WTC11 (cell line): ENCODE measurements at regions not wholly inside any gene's neighbourhood (a gene's known extent, or its start where the extent isn't known, plus 50 kb on each side); places are given as distances from the start of the nearest gene placed in this dataset.

Experiments used
- ATAC-seq: fragments of 200-7000 bp; cut with Tn5 transposase; 2 replicates; pipeline ENCODE4 v1.10.0; 2021; ENCODE audit warnings: mild to moderate bottlenecking, moderate library complexity
- CTCF ChIA-PET: fragments of 300-600 bp; sonication (Branson Sonifier 250); formaldehyde crosslinking; loops from one replicate; lab custom pipeline; 2021; ENCODE audit warnings: antibody characterized with exemption; lab: Charles Lee
- POLR2A ChIA-PET: fragments of 350-600 bp; sonication (Branson Sonifier 250); formaldehyde crosslinking; loops from one replicate; lab custom pipeline; 2021; ENCODE audit warnings: antibody characterized with exemption; lab: Charles Lee
- DNase-seq: peaks from one replicate; pipeline ENCODE4 v3.0.0; 2021; ENCODE audit warnings: low spot score
- H3K27ac Mint-ChIP-seq: 2 replicates; pipeline ENCODE4 v1.8.0; 2021; ENCODE audit warnings: mixed read lengths
- H3K27me3 Mint-ChIP-seq: 2 replicates; pipeline ENCODE4 v1.8.0; 2021; ENCODE audit warnings: low read depth, mild to moderate bottlenecking, moderate library complexity, mixed read lengths
- H3K36me3 Mint-ChIP-seq: 2 replicates; pipeline ENCODE4 v1.8.0; 2021; ENCODE audit warnings: mixed read lengths
- H3K4me1 Mint-ChIP-seq: 2 replicates; pipeline ENCODE4 v1.8.0; 2022; ENCODE audit warnings: mixed read lengths
- H3K4me3 Mint-ChIP-seq: 2 replicates; pipeline ENCODE4 v1.8.0; 2021; ENCODE audit warnings: mild to moderate bottlenecking, moderate library complexity, mixed read lengths
- H3K9me3 Mint-ChIP-seq: 2 replicates; pipeline ENCODE4 v1.8.0; 2021; ENCODE audit warnings: mixed read lengths
- ETV6 ChIP-seq: sonication (generic); formaldehyde crosslinking; IDR thresholded peaks from 2 replicates; pipeline ENCODE4 v1.8.1; 2022; ENCODE audit warnings: mild to moderate bottlenecking, missing genetic modification reagents
- FOXJ3 ChIP-seq: sonication (generic); formaldehyde crosslinking; IDR thresholded peaks from 2 replicates; pipeline ENCODE4 v1.9.0; 2021; ENCODE audit warnings: missing genetic modification reagents, mild to moderate bottlenecking, borderline replicate concordance
- GTF2I ChIP-seq: fragments of 250-450 bp; sonication (Bioruptor Pico); conservative IDR thresholded peaks from 2 replicates; pipeline ENCODE4 v1.4.0; 2021; ENCODE audit warnings: mild to moderate bottlenecking
- JAZF1 ChIP-seq: fragments of 250-450 bp; sonication (Bioruptor Pico); IDR thresholded peaks from 2 replicates; pipeline ENCODE4 v1.9.0; 2021; ENCODE audit warnings: moderate library complexity, mild to moderate bottlenecking, inconsistent platforms
- JUN ChIP-seq: sonication (generic); formaldehyde crosslinking; IDR thresholded peaks from 2 replicates; pipeline ENCODE4 v1.8.0; 2023; ENCODE audit warnings: mild to moderate bottlenecking, missing genetic modification reagents
- NFE2L1 ChIP-seq: sonication (generic); formaldehyde crosslinking; IDR thresholded peaks from 2 replicates; pipeline ENCODE4 v1.8.1; 2023; ENCODE audit warnings: missing genetic modification reagents
- PRRX2 ChIP-seq: fragments of 250-450 bp; sonication (Bioruptor Pico); IDR thresholded peaks from 2 replicates; pipeline ENCODE4 v1.8.0; 2021; ENCODE audit warnings: mild to moderate bottlenecking
- RORB ChIP-seq: fragments of 250-450 bp; sonication (Bioruptor Pico); IDR thresholded peaks from 2 replicates; pipeline ENCODE4 v1.9.0; 2021; ENCODE audit warnings: mild to moderate bottlenecking
- SP1 ChIP-seq: sonication (generic); formaldehyde crosslinking; conservative IDR thresholded peaks from 2 replicates; pipeline ENCODE4 v1.8.1; 2022; ENCODE audit warnings: missing genetic modification reagents
- ZNF232 ChIP-seq: sonication (generic); formaldehyde crosslinking; IDR thresholded peaks from 2 replicates; pipeline ENCODE4 v1.8.0; 2022; ENCODE audit warnings: mild to moderate bottlenecking, missing genetic modification reagents
- TF ChIP-seq, protein P1 (sequence below): sonication (generic); formaldehyde crosslinking; IDR thresholded peaks from 2 replicates; pipeline ENCODE4 v1.8.1; 2022; ENCODE audit warnings: mild to moderate bottlenecking, missing genetic modification reagents, moderate library complexity, borderline replicate concordance
- TF ChIP-seq, protein P2 (sequence below): fragments of 250-450 bp; sonication (Bioruptor Pico); conservative IDR thresholded peaks from 2 replicates; pipeline ENCODE4 v1.9.0; 2021; ENCODE audit warnings: mild to moderate bottlenecking
- TF ChIP-seq, protein P3 (sequence below): sonication (generic); formaldehyde crosslinking; IDR thresholded peaks from 2 replicates; pipeline ENCODE4 v1.8.0; 2023; ENCODE audit warnings: missing genetic modification reagents, mild to moderate bottlenecking, borderline replicate concordance
- TF ChIP-seq, protein P4 (sequence below): sonication (generic); formaldehyde crosslinking; IDR thresholded peaks from 2 replicates; pipeline ENCODE4 v1.8.1; 2023; ENCODE audit warnings: mild to moderate bottlenecking, missing genetic modification reagents
- TF ChIP-seq, protein P5 (sequence below): sonication (generic); formaldehyde crosslinking; IDR thresholded peaks from 2 replicates; pipeline ENCODE4 v1.8.1; 2022; ENCODE audit warnings: missing genetic modification reagents, borderline replicate concordance
- TF ChIP-seq, protein P6 (sequence below): fragments of 250-450 bp; sonication (Bioruptor Pico); IDR thresholded peaks from 2 replicates; pipeline ENCODE4 v1.8.0; 2021; ENCODE audit warnings: mild to moderate bottlenecking
- TF ChIP-seq, protein P7 (sequence below): fragments of 250-450 bp; sonication (Bioruptor Pico); IDR thresholded peaks from 2 replicates; pipeline ENCODE4 v1.9.0; 2021; ENCODE audit warnings: mild to moderate bottlenecking

DNA sequence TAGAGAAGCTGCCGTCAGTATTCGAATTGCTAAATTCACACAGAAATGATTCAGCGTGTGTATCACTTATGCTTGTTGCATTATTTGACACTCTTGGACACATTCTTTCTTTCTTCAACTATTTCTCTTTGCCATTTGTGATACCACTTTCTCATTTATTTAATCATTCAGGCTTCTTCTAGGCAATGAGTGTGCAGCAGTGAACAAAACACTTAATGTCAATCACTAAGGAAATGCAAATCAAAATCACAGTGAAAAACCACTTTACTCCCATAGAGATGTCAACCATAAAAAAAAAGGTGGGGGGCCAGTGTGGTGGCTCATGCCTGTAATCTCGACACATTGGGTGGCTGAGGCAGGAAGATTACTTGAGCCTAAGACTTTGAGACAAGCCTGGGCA lies 214.6 kb downstream of the FLRT2 start:
- DNase-seq (no peak), ATAC-seq (no peak)
- ChIA-PET CTCF (no interaction called here), POLR2A (no interaction called here)
- H3K27ac Mint-ChIP-seq, result no peak overlapping the region
- no peak overlapping the region for H3K4me3 Mint-ChIP-seq
- H3K9me3 Mint-ChIP-seq, result peaks cover 18% of the 10 kb centered on the region
- no peaks in the 10 kb centered on the region for H3K4me1 Mint-ChIP-seq
- no peaks in the 10 kb centered on the region for H3K36me3 Mint-ChIP-seq
- no peaks in the 10 kb centered on the region for H3K27me3 Mint-ChIP-seq
- TF ChIP-seq JUN (no peak), PRRX2 (no peak), JAZF1 (CRISPR knock-in tag) (no peak), ETV6 (CRISPR knock-in tag) (no peak), SP1 (CRISPR knock-in tag) (no peak), NFE2L1 (CRISPR knock-in tag) (no peak)
- TF ChIP-seq, protein P1, sequence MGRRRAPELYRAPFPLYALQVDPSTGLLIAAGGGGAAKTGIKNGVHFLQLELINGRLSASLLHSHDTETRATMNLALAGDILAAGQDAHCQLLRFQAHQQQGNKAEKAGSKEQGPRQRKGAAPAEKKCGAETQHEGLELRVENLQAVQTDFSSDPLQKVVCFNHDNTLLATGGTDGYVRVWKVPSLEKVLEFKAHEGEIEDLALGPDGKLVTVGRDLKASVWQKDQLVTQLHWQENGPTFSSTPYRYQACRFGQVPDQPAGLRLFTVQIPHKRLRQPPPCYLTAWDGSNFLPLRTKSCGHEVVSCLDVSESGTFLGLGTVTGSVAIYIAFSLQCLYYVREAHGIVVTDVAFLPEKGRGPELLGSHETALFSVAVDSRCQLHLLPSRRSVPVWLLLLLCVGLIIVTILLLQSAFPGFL (CRISPR knock-in tag), result no peak
- TF ChIP-seq, protein P2, sequence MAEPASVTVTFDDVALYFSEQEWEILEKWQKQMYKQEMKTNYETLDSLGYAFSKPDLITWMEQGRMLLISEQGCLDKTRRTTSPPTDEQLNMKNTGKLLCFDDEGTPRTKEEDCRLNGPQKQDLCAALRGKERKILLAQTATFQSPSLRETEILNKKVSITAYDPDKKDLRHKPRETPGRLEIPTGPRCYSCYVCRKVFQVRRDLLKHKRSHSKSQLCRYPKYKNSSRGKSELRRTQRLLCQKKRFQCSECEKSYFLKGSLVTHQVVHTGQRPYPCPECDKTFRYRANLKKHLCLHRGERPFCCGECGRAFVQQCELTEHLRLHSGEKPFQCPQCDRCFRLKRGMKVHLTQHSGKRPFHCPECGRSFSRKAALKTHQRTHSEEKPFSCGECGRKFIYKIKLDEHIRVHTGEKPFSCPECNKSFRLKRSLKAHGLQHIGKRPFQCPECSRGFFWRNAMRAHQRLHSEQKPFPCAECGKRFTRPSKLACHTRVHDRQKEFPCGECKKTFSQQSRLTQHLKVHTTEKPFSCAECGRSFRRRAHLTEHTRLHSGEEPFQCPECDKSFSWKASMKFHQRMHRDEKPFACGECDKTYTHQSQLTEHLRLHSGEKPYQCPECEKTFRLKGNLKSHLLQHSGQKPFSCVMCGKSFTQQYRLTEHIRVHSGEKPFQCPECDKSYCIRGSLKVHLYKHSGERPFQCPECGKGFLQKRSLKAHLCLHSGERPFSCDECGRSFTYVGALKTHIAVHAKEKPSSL, result no peak
- TF ChIP-seq, protein P3, sequence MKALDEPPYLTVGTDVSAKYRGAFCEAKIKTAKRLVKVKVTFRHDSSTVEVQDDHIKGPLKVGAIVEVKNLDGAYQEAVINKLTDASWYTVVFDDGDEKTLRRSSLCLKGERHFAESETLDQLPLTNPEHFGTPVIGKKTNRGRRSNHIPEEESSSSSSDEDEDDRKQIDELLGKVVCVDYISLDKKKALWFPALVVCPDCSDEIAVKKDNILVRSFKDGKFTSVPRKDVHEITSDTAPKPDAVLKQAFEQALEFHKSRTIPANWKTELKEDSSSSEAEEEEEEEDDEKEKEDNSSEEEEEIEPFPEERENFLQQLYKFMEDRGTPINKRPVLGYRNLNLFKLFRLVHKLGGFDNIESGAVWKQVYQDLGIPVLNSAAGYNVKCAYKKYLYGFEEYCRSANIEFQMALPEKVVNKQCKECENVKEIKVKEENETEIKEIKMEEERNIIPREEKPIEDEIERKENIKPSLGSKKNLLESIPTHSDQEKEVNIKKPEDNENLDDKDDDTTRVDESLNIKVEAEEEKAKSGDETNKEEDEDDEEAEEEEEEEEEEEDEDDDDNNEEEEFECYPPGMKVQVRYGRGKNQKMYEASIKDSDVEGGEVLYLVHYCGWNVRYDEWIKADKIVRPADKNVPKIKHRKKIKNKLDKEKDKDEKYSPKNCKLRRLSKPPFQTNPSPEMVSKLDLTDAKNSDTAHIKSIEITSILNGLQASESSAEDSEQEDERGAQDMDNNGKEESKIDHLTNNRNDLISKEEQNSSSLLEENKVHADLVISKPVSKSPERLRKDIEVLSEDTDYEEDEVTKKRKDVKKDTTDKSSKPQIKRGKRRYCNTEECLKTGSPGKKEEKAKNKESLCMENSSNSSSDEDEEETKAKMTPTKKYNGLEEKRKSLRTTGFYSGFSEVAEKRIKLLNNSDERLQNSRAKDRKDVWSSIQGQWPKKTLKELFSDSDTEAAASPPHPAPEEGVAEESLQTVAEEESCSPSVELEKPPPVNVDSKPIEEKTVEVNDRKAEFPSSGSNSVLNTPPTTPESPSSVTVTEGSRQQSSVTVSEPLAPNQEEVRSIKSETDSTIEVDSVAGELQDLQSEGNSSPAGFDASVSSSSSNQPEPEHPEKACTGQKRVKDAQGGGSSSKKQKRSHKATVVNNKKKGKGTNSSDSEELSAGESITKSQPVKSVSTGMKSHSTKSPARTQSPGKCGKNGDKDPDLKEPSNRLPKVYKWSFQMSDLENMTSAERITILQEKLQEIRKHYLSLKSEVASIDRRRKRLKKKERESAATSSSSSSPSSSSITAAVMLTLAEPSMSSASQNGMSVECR (CRISPR knock-in tag), result no peak
- TF ChIP-seq, protein P4, sequence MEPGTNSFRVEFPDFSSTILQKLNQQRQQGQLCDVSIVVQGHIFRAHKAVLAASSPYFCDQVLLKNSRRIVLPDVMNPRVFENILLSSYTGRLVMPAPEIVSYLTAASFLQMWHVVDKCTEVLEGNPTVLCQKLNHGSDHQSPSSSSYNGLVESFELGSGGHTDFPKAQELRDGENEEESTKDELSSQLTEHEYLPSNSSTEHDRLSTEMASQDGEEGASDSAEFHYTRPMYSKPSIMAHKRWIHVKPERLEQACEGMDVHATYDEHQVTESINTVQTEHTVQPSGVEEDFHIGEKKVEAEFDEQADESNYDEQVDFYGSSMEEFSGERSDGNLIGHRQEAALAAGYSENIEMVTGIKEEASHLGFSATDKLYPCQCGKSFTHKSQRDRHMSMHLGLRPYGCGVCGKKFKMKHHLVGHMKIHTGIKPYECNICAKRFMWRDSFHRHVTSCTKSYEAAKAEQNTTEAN (CRISPR knock-in tag), result no peak
- TF ChIP-seq, protein P5, sequence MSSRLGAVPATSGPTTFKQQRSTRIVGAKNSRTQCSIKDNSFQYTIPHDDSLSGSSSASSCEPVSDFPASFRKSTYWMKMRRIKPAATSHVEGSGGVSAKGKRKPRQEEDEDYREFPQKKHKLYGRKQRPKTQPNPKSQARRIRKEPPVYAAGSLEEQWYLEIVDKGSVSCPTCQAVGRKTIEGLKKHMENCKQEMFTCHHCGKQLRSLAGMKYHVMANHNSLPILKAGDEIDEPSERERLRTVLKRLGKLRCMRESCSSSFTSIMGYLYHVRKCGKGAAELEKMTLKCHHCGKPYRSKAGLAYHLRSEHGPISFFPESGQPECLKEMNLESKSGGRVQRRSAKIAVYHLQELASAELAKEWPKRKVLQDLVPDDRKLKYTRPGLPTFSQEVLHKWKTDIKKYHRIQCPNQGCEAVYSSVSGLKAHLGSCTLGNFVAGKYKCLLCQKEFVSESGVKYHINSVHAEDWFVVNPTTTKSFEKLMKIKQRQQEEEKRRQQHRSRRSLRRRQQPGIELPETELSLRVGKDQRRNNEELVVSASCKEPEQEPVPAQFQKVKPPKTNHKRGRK (CRISPR knock-in tag), result no peak
- TF ChIP-seq, protein P6, sequence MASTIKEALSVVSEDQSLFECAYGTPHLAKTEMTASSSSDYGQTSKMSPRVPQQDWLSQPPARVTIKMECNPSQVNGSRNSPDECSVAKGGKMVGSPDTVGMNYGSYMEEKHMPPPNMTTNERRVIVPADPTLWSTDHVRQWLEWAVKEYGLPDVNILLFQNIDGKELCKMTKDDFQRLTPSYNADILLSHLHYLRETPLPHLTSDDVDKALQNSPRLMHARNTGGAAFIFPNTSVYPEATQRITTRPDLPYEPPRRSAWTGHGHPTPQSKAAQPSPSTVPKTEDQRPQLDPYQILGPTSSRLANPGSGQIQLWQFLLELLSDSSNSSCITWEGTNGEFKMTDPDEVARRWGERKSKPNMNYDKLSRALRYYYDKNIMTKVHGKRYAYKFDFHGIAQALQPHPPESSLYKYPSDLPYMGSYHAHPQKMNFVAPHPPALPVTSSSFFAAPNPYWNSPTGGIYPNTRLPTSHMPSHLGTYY (CRISPR knock-in tag), result no peak
- TF ChIP-seq, all 79 proteins: peak for 0

DNA sequence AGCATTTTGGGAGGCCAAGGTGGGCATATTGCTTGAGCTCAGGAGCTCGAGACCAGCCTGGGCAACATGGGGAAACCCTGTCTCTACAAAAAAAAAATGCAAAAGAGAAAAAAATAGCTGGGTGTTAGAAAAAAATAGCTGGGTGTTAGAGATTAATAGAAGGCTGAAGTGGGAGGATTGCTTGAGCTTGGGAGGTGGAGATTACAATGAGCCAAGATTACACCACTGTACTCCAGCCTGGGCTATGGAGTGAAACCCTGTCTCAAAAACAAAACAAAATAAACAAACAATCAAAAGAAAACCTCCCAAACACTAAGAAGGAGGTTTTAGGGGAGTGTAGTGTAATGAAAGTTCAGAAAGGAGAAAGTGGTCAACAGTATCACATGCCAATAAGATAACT lies 202.1 kb downstream of the FLRT2 start:
- ATAC-seq (no peak; the same call in 1 of the 2 replicates), DNase-seq (no peak)
- Mint-ChIP-seq H3K9me3 (no peaks in the 10 kb centered on the region), H3K4me1 (peaks cover 21% of the 10 kb centered on the region), H3K27ac (no peak overlapping the region), H3K4me3 (no peak overlapping the region), H3K27me3 (no peaks in the 10 kb centered on the region), H3K36me3 (no peaks in the 10 kb centered on the region)
- POLR2A ChIA-PET, result no interaction called here
- CTCF ChIA-PET, result interaction anchor here (1.1 kb wide), 1 partner anchor 203 kb away, joined by 3 read pairs; no protein-coding TSS in a partner anchor
- TF ChIP-seq ZNF232 (CRISPR knock-in tag), result no peak
- TF ChIP-seq GTF2I (CRISPR knock-in tag), result no peak
- TF ChIP-seq NFE2L1 (CRISPR knock-in tag), result no peak
- TF ChIP-seq, protein P7, sequence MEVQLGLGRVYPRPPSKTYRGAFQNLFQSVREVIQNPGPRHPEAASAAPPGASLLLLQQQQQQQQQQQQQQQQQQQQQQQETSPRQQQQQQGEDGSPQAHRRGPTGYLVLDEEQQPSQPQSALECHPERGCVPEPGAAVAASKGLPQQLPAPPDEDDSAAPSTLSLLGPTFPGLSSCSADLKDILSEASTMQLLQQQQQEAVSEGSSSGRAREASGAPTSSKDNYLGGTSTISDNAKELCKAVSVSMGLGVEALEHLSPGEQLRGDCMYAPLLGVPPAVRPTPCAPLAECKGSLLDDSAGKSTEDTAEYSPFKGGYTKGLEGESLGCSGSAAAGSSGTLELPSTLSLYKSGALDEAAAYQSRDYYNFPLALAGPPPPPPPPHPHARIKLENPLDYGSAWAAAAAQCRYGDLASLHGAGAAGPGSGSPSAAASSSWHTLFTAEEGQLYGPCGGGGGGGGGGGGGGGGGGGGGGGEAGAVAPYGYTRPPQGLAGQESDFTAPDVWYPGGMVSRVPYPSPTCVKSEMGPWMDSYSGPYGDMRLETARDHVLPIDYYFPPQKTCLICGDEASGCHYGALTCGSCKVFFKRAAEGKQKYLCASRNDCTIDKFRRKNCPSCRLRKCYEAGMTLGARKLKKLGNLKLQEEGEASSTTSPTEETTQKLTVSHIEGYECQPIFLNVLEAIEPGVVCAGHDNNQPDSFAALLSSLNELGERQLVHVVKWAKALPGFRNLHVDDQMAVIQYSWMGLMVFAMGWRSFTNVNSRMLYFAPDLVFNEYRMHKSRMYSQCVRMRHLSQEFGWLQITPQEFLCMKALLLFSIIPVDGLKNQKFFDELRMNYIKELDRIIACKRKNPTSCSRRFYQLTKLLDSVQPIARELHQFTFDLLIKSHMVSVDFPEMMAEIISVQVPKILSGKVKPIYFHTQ, result no peak
- TF ChIP-seq RORB (CRISPR knock-in tag), result no peak
- no peak for TF ChIP-seq FOXJ3 (CRISPR knock-in tag)
